ENCODE measurements at regions not wholly inside any gene's neighbourhood (a gene's known extent, or its start where the extent isn't known, plus 50 kb on each side); places are given as distances from the start of the nearest gene placed in this dataset.

GRCh38 chr6:26149240-26149639 is 62.0 kb downstream of the HFE start:
- TF ChIP-seq, protein P1, sequence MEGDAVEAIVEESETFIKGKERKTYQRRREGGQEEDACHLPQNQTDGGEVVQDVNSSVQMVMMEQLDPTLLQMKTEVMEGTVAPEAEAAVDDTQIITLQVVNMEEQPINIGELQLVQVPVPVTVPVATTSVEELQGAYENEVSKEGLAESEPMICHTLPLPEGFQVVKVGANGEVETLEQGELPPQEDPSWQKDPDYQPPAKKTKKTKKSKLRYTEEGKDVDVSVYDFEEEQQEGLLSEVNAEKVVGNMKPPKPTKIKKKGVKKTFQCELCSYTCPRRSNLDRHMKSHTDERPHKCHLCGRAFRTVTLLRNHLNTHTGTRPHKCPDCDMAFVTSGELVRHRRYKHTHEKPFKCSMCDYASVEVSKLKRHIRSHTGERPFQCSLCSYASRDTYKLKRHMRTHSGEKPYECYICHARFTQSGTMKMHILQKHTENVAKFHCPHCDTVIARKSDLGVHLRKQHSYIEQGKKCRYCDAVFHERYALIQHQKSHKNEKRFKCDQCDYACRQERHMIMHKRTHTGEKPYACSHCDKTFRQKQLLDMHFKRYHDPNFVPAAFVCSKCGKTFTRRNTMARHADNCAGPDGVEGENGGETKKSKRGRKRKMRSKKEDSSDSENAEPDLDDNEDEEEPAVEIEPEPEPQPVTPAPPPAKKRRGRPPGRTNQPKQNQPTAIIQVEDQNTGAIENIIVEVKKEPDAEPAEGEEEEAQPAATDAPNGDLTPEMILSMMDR (IDR thresholded peaks at IDR 0.05), result no peak
- TF ChIP-seq POLR2A (IDR thresholded peaks at IDR 0.05), result no peak
